TTC549 (cell line): ENCODE measurements at regions not wholly inside any gene's neighbourhood (a gene's known extent, or its start where the extent isn't known, plus 50 kb on each side); places are given as distances from the start of the nearest gene placed in this dataset.

Experiments
- FAIRE-seq: peaks from 2 replicates; lab custom pipeline; 2012; peaks lifted over from hg19 to GRCh38; lab: Jason Lieb, UNC

- no peak for FAIRE-seq
Observed at GRCh38 chr5:97729938-97730337, 546.9 kb upstream of the RIOK2 start.

GRCh38 chr5:97735209-97735608 lies 552.2 kb upstream of the RIOK2 start:
- no peak for FAIRE-seq

- FAIRE-seq: no peak
Observed at GRCh38 chr5:97737608-97738007, 554.6 kb upstream of the RIOK2 start.

- no peak for FAIRE-seq
Observed at GRCh38 chr5:97745817-97746216, 562.8 kb upstream of the RIOK2 start.

- FAIRE-seq: no peak
Observed at GRCh38 chr5:97750576-97750975, 567.5 kb upstream of the RIOK2 start.

GRCh38 chr5:97751540-97751939 lies 568.5 kb upstream of the RIOK2 start:
- FAIRE-seq: no peak

- FAIRE-seq: no peak
Observed at GRCh38 chr5:97752871-97753270, 569.8 kb upstream of the RIOK2 start.

GRCh38 chr5:97762483-97762882 lies 579.4 kb upstream of the RIOK2 start:
- FAIRE-seq: no peak

GRCh38 chr5:97764700-97765099 lies 581.7 kb upstream of the RIOK2 start:
- no peak for FAIRE-seq

- no peak for FAIRE-seq
Observed at GRCh38 chr5:97778451-97778850, 595.4 kb upstream of the RIOK2 start.

GRCh38 chr5:97788369-97788768 lies 605.3 kb upstream of the RIOK2 start:
- FAIRE-seq: peak; percentile 48

- no peak for FAIRE-seq
Observed at GRCh38 chr5:97797994-97798451, 615.0 kb upstream of the RIOK2 start.

- no peak for FAIRE-seq
Observed at GRCh38 chr5:97801461-97801860, 618.4 kb upstream of the RIOK2 start.

- FAIRE-seq: no peak
Observed at GRCh38 chr5:97820138-97820537, 637.1 kb upstream of the RIOK2 start.

- FAIRE-seq: no peak
Observed at GRCh38 chr5:97832645-97833296, 649.7 kb upstream of the RIOK2 start.

GRCh38 chr5:97834561-97834960 lies 651.5 kb upstream of the RIOK2 start:
- no peak for FAIRE-seq

GRCh38 chr5:97835112-97835511 lies 652.1 kb upstream of the RIOK2 start:
- FAIRE-seq: no peak

- FAIRE-seq: no peak
Observed at GRCh38 chr5:97836816-97837215, 653.8 kb upstream of the RIOK2 start.

GRCh38 chr5:97838214-97838613 lies 655.2 kb upstream of the RIOK2 start:
- no peak for FAIRE-seq

GRCh38 chr5:97839341-97840086 lies 656.5 kb upstream of the RIOK2 start:
- no peak for FAIRE-seq

GRCh38 chr5:97840643-97841042 lies 657.6 kb upstream of the RIOK2 start:
- no peak for FAIRE-seq

GRCh38 chr5:97842687-97843086 lies 659.6 kb upstream of the RIOK2 start:
- no peak for FAIRE-seq

- FAIRE-seq: no peak
Observed at GRCh38 chr5:97844797-97845196, 661.8 kb upstream of the RIOK2 start.

GRCh38 chr5:97846643-97847042 lies 663.6 kb upstream of the RIOK2 start:
- FAIRE-seq: no peak
